ENCODE measurements at regions not wholly inside any gene's neighbourhood (a gene's known extent, or its start where the extent isn't known, plus 50 kb on each side); places are given as distances from the start of the nearest gene placed in this dataset.
"Not testable (repeated sequence)": the region's sequence is repeated elsewhere in the genome, so short reads cannot be mapped to it uniquely, and the experiment has no call there.

DNA sequence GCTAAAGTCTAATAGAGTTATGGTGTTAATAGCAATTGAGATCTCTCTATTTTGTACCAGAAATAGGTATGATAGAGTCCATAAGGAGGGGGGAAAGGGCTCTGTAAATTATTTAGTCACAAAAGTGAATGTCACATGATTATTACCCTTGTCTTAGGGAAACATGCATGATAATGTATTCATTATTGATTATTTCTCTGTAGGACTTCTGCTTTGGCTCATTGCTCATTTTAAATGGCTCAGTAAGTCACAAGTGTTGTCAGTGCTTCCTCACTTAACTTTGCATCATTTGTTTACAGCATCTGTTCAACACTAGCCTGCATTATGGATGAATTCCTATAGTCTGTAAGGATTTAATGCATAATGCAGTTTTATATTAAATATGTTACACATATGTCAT, 788.8 kb upstream of the EDIL3 start:
- no peak for DNase-seq

- DNase-seq: no peak
Observed at GRCh38 chr5:85182344-85182743, 797.7 kb upstream of the EDIL3 start.

DNA sequence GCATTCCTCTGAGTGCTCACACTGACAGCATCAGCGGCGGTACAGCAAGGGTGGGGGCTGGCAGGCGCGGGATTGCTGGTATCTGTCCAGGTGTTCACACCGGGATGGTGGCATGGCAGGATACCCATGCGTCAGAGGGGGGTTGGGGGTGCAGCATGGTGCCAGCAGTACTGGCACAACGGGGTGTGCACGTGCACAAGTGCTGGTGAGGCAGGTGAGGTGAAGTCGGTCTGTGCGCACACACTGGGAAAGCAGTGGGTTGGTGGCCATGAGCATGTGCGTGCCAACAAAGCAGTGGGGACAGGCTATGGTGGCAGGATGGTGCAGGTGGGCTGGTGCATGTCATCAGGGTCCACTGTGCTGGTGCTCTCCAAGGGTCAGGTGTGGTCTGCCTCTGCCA, 819.6 kb upstream of the EDIL3 start:
- DNase-seq: no peak

GRCh38 chr5:85205430-85205829, 820.8 kb upstream of the EDIL3 start:
- no peak for DNase-seq

DNA sequence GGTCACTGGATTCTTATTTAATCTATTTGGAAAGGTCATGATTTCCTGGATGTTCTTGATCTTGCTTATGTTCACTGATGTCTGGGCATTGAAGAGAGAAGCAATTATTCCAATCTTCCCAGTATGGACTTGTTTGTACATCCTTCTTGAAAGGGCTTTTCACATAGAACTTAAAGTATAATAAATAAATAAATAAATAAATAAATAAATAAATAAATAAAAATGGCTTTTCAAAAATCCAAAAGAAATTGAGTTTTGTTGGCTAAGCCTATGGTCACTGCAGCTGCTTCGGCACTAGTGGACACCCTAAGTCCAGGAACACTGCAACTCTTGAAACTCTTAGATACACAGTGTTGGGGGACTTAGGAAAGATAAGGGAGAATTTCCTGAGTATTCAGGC, 840.7 kb upstream of the EDIL3 start:
- no peak for DNase-seq

- no peak for DNase-seq
Observed at GRCh38 chr5:85249204-85249603, 864.5 kb upstream of the EDIL3 start.

GRCh38 chr5:85263125-85263524, 878.4 kb upstream of the EDIL3 start:
- DNase-seq: no peak

DNA sequence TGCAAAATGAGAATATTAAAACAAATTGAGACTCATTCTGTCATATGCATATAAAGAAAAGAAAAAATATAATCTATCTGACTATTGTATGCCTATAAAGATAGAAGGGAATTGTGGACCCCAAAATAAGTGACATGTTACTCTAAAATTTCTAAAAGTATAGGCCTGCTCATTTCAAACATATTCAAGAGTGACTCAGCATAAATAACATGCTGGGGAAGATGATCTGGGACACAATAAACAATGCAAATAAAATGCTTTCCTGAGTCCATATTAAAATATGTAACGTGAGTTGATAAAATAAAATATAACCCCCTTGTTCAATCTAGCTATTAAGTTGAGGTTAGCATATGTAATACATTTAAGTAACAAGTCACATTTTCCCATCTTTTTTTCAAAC, 882.0 kb upstream of the EDIL3 start:
- DNase-seq: no peak

GRCh38 chr5:85268194-85268593, 883.5 kb upstream of the EDIL3 start:
- no peak for DNase-seq

DNA sequence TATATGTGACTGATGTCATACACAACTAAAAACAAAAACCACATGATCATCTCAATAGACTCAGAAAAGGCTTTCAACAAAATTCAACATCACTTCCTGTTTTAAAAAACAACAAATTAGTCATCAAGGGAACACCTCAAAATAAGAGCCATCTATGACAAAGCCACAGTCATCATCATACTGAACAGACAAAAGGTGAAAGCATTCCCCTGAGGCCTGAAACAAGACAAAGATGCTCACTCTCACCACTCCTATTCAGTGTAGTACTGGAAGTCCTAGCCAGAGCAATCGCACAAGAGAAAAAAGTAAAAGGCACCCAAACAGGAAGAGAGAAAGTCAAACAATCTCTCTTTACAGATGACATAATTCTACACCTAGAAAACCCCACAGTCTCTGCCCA, 893.5 kb upstream of the EDIL3 start:
- no peak for DNase-seq

GRCh38 chr5:85288914-85289313, 904.2 kb upstream of the EDIL3 start:
- DNase-seq: no peak

GRCh38 chr5:85293145-85293785, 908.6 kb upstream of the EDIL3 start:
- DNase-seq: no peak

- DNase-seq: no peak
Observed at GRCh38 chr5:85304524-85304923, 919.8 kb upstream of the EDIL3 start.

DNA sequence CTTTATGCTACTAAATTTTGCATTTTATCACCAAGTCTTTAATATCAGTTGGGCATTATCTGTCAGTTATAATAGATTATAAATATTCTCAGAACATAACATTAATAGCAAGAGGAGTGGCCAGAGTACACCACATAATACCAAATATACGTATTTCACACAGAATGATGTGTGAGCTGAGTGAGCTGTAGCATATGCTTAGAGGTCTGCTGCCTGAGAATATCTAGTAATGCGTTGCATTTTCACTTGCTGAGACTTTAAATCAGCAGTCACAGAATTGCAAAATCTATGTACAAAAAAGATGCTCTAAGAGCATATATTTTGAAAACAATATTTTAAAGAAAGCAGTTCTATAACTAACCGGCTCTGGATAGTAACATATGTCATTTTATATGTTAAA, 921.1 kb upstream of the EDIL3 start:
- DNase-seq: no peak

- DNase-seq: no peak
Observed at GRCh38 chr5:85311536-85311935, 926.9 kb upstream of the EDIL3 start.

DNA sequence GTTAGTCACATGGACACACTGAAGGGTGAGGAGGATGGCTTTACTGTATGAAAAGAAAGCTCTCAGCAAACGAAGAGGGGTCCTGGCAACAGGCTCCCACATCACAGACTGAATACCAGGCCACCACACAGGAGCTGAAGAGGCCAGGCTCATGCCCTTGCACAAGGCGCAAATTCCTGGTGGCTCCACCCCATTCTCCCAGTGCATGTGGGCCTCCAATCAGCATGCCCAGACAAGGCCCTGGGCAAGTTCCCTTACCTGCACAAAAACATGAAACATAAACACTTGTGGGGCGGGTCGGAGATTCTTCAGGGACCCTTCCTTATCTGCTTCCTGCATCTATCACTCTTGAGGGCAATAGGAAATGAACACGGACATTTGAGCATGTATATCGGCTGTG, 935.8 kb upstream of the EDIL3 start:
- DNase-seq: no peak

- no peak for DNase-seq
Observed at GRCh38 chr5:85333276-85333675, 948.6 kb upstream of the EDIL3 start.

DNA sequence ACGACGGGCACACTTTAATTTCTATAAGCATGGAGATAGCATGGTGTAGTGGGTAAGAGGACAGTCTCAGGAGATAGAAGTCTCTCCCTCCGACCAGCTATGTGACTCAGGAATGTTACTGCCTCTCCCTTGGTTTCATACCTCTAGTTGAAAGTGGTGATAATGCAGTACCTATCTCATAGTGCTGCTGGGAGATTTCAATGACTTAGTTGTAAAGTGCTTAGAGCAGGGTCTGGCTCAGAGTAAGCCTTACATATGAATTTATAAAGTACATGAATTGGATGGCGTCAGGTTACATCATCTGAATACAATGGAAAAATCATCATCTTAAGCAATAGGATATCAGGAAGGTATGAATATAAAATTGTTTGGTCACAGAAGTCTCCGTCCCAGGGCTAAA, 952.8 kb upstream of the EDIL3 start:
- DNase-seq: no peak

- no peak for DNase-seq
Observed at GRCh38 chr5:85340790-85341189, 956.1 kb upstream of the EDIL3 start.

GRCh38 chr5:85345818-85346217, 961.1 kb upstream of the EDIL3 start:
- no peak for DNase-seq

DNA sequence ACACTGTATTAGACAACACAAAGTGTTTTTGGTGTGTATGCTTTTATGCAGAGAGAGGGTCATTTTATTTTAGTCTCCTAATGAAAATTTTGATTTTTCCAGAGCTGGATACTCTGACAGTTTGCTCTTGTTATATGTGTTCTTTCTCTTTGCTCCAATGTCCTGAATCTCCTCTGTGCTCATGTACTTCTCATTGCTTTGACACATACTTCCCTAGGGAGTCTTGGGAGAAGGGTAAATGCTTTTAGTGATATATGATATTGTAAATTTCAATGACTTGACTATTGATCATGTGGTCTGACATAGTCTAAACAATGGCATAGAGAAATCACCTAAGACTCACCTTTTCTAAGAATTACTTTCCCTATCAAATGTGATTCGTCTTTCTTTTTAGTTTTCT, 972.6 kb upstream of the EDIL3 start:
- DNase-seq: no peak

DNA sequence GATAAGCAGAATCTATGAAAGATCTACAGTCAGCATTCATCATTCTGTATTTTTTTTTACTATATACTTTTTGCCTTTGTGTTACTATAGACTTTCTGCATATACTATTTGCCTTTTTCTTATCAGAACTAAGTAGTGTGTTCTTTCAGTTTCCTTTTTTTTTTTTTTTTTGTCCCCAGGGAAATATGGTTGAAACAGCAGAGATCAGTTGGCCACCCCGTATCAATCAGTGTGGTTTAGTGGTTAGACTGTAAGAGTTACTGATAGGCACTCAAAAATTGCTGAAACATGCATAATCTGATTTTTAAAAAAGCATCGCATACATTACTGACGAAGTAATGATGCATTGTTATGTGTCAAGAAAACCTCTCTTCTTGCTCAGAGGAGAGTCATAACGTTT, 990.8 kb upstream of the EDIL3 start:
- no peak for DNase-seq

DNA sequence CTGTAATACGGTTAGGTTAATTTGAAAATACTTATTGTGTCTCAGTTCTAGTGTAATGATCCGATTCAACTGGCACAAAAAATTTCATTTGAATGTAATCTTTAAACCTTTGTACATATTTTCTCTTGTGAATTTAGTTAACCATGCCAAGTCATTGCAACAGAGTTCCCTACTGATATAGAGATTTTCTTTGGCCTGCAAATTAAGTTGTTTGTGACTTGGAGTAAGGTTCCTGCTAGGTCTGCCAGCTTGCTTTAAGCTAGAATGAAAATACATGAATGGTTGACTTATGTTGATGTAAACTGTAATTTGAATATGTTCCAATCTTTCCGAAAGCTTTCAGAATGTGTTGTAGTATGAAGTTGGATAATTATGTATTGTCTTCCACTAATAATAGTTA, 1004.1 kb upstream of the EDIL3 start:
- no peak for DNase-seq

- not testable (repeated sequence) for DNase-seq
Observed at GRCh38 chr5:85392309-85392708, 1007.6 kb upstream of the EDIL3 start.

DNA sequence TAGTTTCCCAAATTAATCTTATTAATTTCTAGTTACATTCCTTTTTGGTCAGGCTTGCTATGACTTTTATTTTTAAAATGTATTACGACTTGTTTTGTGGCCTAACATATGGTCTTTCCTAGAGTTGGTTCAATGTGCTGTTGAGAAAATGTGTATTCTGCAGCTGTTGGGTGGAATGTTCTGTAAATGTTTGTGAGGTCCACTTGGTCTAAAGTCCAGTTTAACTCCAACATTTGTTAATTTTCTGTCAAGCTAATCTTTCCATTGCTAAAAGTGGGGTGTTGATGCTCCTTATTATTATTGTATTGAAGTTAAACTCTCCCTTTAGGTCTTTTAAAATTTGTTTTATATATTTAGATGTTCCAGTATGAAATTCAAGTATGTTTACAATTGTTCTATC, 1010.8 kb upstream of the EDIL3 start:
- no peak for DNase-seq

DNA sequence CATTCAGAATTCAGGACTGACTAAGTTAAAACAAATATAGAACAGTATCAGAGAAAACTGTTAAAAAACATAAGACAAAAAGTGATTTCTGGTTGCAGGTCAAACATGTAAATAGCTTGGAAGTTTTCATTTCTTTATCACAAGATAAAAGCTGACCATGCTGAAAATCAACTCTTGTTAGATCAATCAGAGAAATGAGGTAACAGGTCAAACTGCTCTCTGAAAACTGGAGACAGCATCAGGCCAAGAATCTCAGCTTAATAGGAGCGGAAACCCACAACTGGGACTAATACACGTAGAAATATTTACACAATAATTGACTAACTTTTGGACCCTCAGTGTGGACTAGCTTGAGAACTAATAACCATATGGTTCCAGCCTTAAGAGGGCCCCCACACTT, 1012.8 kb upstream of the EDIL3 start:
- DNase-seq: no peak
